WI38 (cell line): ENCODE measurements at regions not wholly inside any gene's neighbourhood (a gene's known extent, or its start where the extent isn't known, plus 50 kb on each side); places are given as distances from the start of the nearest gene placed in this dataset.

Experiments
- H3K4me3 ChIP-seq: 2 replicates; pipeline ENCODE4 v1.5.1; 2011; ENCODE audit warnings: low read depth, mild to moderate bottlenecking, control low read depth, low read length
- TF ChIP-seq, protein P1 (sequence below): IDR thresholded peaks from 2 replicates; pipeline ENCODE4 v1.5.1; 2012; ENCODE audit warnings: low read depth, mild to moderate bottlenecking, control low read depth, low read length

DNA sequence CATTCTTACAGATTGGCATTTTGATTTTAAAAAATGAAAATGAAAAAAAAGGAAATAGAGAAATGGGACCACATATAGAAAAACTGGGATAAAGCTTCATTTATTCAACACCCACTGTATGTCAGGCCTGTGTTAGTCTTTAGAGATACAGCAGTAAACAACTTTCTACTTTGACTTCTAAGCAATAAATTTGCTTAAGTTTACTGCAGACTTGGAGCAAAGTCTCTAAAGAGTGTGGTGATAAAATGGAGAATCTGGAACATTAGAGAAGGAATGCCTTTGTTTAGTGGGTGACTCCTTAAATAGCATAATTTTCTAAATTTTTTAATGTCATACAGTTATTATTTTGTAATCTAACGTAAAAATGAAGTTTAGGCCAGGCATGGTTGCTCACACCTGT, 80.7 kb upstream of the CNKSR3 start:
- H3K4me3 ChIP-seq = no peak overlapping the region
- TF ChIP-seq, protein P1, sequence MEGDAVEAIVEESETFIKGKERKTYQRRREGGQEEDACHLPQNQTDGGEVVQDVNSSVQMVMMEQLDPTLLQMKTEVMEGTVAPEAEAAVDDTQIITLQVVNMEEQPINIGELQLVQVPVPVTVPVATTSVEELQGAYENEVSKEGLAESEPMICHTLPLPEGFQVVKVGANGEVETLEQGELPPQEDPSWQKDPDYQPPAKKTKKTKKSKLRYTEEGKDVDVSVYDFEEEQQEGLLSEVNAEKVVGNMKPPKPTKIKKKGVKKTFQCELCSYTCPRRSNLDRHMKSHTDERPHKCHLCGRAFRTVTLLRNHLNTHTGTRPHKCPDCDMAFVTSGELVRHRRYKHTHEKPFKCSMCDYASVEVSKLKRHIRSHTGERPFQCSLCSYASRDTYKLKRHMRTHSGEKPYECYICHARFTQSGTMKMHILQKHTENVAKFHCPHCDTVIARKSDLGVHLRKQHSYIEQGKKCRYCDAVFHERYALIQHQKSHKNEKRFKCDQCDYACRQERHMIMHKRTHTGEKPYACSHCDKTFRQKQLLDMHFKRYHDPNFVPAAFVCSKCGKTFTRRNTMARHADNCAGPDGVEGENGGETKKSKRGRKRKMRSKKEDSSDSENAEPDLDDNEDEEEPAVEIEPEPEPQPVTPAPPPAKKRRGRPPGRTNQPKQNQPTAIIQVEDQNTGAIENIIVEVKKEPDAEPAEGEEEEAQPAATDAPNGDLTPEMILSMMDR = no peak

DNA sequence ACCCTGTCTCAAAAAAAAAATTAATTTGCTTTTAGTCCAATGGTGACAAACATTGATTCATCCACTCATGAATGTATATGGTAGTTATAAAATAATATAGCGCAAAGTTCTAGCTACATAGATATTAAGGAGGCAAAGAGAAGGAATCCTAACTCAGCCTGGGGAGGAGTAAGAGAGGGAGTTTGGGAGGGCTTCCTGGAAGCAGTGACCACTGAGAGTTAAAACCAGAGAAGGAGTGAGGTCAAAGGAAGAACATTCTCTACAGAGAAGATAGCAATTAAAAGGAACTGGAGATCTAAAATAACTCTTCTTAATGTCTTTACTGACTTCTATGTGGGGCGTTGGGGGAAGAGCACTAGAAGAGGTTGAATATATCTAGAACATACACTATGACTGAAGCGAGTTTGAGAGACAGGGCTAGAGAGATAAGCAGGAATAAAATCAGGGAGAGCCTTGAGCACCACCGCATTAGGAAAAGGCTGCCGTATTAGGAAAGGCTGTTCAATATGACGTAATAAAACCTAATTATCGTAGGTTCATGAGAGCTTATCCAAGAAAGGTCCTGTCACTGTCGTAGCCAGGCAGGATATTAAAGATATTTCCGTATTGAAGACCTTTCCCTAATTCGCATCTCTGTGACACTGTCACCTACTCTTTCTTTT, 81.8 kb upstream of the CNKSR3 start:
- no peak overlapping the region for H3K4me3 ChIP-seq
- TF ChIP-seq, protein P1 = no peak

DNA sequence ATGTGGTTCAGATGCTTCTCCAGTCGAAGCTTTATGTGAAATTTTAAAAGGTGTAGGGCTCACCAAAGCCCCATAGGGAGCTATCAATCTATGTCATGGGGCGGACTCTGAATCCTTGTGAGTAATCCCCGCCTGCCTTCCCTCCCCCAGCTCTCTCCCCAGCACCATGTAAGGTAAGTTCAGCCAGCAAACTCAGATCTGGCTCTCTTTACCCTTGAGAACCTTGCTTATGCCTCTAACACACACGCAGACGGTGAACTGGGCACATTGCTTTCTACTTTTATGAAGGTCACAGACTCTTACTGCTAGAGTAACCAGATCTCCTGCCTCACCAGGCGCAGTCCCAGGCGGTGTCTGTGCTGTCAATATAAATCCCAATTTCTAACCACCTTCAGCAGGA, 82.6 kb upstream of the CNKSR3 start:
- H3K4me3 ChIP-seq = no peak overlapping the region
- TF ChIP-seq, protein P1 = no peak

DNA sequence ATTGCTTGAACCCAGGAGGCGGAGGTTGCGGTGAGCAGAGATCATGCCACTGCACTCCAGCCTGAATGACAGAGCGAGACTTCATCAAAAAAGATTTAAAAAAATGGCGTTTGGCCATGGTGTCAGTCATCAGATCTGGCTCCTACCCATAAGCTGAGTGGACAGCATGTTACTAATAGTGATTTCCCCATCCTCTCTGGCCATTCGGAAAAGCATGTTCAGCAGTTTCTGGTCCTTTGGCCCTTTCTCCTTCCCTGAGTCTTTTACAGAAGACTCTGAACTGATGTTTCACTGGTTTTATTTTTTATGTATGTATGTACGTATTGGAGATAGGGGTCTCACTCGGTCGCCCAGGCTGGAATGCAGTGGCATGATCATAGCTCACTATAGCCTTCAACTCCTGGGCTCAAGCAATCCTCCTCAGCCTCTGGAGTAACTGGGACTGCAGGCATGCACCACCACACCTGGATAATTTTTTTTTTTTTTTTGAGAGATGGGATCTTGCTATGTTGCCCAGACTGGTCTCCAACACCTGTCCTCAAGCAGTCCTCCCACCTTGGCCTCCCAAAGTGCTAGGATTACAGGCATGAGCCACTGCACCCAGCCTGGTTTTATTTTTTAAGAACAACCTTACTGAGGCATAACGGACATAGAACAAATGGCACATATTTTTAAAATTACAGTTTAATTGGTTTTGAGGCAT, 84.2 kb upstream of the CNKSR3 start:
- H3K4me3 ChIP-seq = no peak overlapping the region
- TF ChIP-seq, protein P1 = no peak

DNA sequence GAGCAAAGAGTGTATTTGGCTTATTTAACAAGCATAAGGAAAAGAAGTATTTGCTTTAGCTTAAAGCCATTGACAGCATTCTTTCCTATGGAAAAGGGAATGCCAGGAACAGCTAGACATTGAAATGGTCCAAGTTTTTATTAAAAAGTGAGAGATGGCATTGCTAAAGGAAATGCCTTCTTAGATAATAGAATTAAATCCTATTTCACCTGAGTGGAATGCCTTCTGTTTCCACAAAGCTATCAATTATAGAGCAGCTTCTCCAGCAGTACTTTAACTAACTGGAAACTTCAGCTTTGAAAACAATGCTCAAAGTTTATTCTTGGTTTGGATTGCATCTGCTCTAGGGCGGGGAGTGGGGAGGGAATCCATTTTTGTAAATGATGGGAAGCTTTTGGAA, 85.1 kb upstream of the CNKSR3 start:
- H3K4me3 ChIP-seq = no peak overlapping the region
- TF ChIP-seq, protein P1 = no peak

DNA sequence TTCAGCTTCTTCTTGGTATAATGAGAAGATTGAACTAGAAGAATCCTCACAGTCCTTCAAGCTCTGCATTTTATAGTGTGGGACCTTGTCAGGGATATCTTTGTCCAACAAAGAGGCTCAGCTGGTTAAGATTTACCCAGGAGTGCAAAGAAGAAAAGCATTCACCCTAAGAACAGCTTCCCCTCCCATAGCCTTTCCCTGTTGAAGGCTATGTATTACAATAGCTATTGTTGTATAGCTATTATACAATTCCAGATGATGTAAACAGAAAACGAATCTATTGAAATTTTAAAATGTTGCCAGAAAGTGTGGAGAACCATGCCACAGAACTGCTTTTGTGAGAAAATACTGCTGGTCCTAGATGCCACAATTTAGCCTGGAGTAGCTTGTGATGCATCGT, 85.5 kb upstream of the CNKSR3 start:
- TF ChIP-seq, protein P1 = no peak

DNA sequence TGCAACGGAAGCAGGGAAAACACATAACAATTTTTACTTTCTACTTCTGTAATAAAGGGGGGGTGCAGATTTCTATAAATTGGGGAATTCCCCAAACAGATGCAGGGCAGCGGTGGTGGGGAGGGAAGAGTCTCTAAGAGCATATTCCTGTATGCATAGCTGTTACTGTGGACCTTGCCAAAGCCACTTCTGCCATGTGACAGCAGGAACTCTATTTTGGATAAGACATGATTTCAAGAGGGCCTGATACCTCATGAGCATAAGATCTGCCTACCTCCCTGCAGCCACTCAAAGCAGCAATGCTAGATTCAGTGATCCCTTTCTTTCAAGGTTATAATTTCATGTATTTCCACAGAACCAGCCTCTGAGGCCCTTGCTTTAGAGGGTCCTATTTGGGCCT, 86.2 kb upstream of the CNKSR3 start:
- H3K4me3 ChIP-seq = no peak overlapping the region
- TF ChIP-seq, protein P1 = no peak

More for the DNA sequence above, 85.5 kb upstream of the CNKSR3 start:
- no peak overlapping the region for H3K4me3 ChIP-seq
